ENCODE measurements at regions not wholly inside any gene's neighbourhood (a gene's known extent, or its start where the extent isn't known, plus 50 kb on each side); places are given as distances from the start of the nearest gene placed in this dataset.
"Not testable (repeated sequence)": the region's sequence is repeated elsewhere in the genome, so short reads cannot be mapped to it uniquely, and the experiment has no call there.

- Histone ChIP-seq H3K27me3 (ENCODE audit: control insufficient read depth in 1 of 2, insufficient read depth in 2 of 2, low read length in 2 of 2) (no peaks in the 10 kb centered on the region), H3K79me2 (ENCODE audit: insufficient read depth, low read length) (no peaks in the 10 kb centered on the region), H3K36me3 (replicated peaks in 1 of 2; ENCODE audit: control insufficient read depth in 1 of 2, insufficient read depth in 2 of 2, low read length in 2 of 2) (no peaks in the 10 kb centered on the region), H3K9me3 (ENCODE audit: low read length) (no peaks in the 10 kb centered on the region), H4K20me1 (ENCODE audit: insufficient read depth, low read length) (no peaks in the 10 kb centered on the region), H2AFZ (ENCODE audit: low read length) (no peak overlapping the region), H3K27ac (ENCODE audit: extremely low read length, insufficient read depth, low read length) (no peak overlapping the region), H3K9ac (ENCODE audit: insufficient read depth, low read depth, low read length) (no peak overlapping the region), H3K4me2 (ENCODE audit: low read depth, low read length) (no peak overlapping the region), H3K4me1 (ENCODE audit: insufficient read depth, low read length) (no peaks in the 10 kb centered on the region), H3K4me3 (replicated peaks in 1 of 3; ENCODE audit: insufficient read depth in 1 of 3, low read depth in 2 of 3, low read length in 3 of 3) (no peak overlapping the region)
- ATAC-seq (no peak), FAIRE-seq (no peak), DNase-seq (ENCODE audit: low spot score) (no peak)
- WGBS (ENCODE audit: low lambda C conversion rate) = 86% methylated on average over 3 of the region's 3 CpGs
- TF ChIP-seq ZNF281 (CRISPR knock-in tag; IDR thresholded peaks at IDR 0.05; ENCODE audit: borderline replicate concordance) = no peak
- TF ChIP-seq SMAD3 (CRISPR knock-in tag; IDR thresholded peaks at IDR 0.05) = no peak
- TF ChIP-seq POLR2AphosphoS2 (IDR thresholded peaks at IDR 0.05; ENCODE audit: low read depth, low read length) = no peak
- no peak for TF ChIP-seq KLF12 (CRISPR knock-in tag; IDR thresholded peaks at IDR 0.05; ENCODE audit: borderline replicate concordance)
- TF ChIP-seq BRCA1 (CRISPR knock-in tag; IDR thresholded peaks at IDR 0.05) = no peak
- TF ChIP-seq CBX5 (CRISPR knock-in tag; IDR thresholded peaks at IDR 0.05; ENCODE audit: borderline replicate concordance) = no peak
- no peak for TF ChIP-seq ZNF660 (CRISPR knock-in tag; IDR thresholded peaks at IDR 0.05; ENCODE audit: borderline replicate concordance, low read depth)
- no peak for TF ChIP-seq AGO1 (IDR thresholded peaks at IDR 0.05; ENCODE audit: low read depth, low read length, poor library complexity, severe bottlenecking)
- no peak for TF ChIP-seq TBL1XR1 (IDR thresholded peaks at IDR 0.05; ENCODE audit: borderline replicate concordance, low read length, partially characterized antibody)
- TF ChIP-seq KMT2B (CRISPR knock-in tag; IDR thresholded peaks at IDR 0.05) = no peak
- TF ChIP-seq PRPF4 (IDR thresholded peaks at IDR 0.05; ENCODE audit: low read depth, low read length, poor library complexity, severe bottlenecking) = no peak
- TF ChIP-seq CHCHD3 (CRISPR knock-in tag; IDR thresholded peaks at IDR 0.05) = no peak
- TF ChIP-seq ZBTB1 (CRISPR knock-in tag; IDR thresholded peaks at IDR 0.05; ENCODE audit: borderline replicate concordance) = no peak
- TF ChIP-seq MAFK (conservative IDR thresholded peaks at IDR 0.05 in 1 of 2, IDR thresholded peaks at IDR 0.05 in 1 of 2; ENCODE audit: low read length in 2 of 2) = no peak
- no peak for TF ChIP-seq EEA1 (CRISPR knock-in tag; IDR thresholded peaks at IDR 0.05; ENCODE audit: borderline replicate concordance)
- no peak for TF ChIP-seq GPN1 (CRISPR knock-in tag; IDR thresholded peaks at IDR 0.05; ENCODE audit: borderline replicate concordance)
- no peak for TF ChIP-seq MYNN (CRISPR knock-in tag; IDR thresholded peaks at IDR 0.05; ENCODE audit: low read depth)
- no peak for TF ChIP-seq ZFAT (CRISPR knock-in tag; conservative IDR thresholded peaks at IDR 0.05)
- no peak for TF ChIP-seq RARG (CRISPR knock-in tag; IDR thresholded peaks at IDR 0.05; ENCODE audit: low read depth)
- ChIA-PET POLR2A (no interaction called here), CTCF (ENCODE audit: low intra/inter-chr PET ratio, low total read pairs) (no interaction called here)
- in situ Hi-C loops (cut with HindIII; ENCODE audit: extremely low pct_ligation_motif_present, low pct_unique_long_range_greater_than_20kb) = no loop called here
- BruUV-seq (replicated peaks) = no TSS peak
- intact Hi-C loops (cut with micrococcal nuclease; ENCODE audit: unreplicated experiment) = no loop called here
These were observed 68.0 kb upstream of the PTPRG start for GRCh38 chr3:61493339-61493738.

GRCh38 chr3:61494309-61494708 is 67.1 kb upstream of the PTPRG start:
- POLR2A ChIA-PET; H3K27me3 ChIP-seq (ENCODE audit: control insufficient read depth in 1 of 2, insufficient read depth in 2 of 2, low read length in 2 of 2); H3K9me3 ChIP-seq (ENCODE audit: low read length); H4K20me1 ChIP-seq (ENCODE audit: insufficient read depth, low read length); H2AFZ ChIP-seq (ENCODE audit: low read length); H3K9ac ChIP-seq (ENCODE audit: insufficient read depth, low read depth, low read length); H3K4me2 ChIP-seq (ENCODE audit: low read depth, low read length); H3K4me3 ChIP-seq (replicated peaks in 1 of 3; ENCODE audit: insufficient read depth in 1 of 3, low read depth in 2 of 3, low read length in 3 of 3); H3K27ac ChIP-seq (ENCODE audit: extremely low read length, insufficient read depth, low read length); H3K4me1 ChIP-seq (ENCODE audit: insufficient read depth, low read length); ATAC-seq; intact Hi-C loops (cut with micrococcal nuclease; ENCODE audit: unreplicated experiment); DNase-seq (ENCODE audit: low spot score); CTCF ChIA-PET (ENCODE audit: low intra/inter-chr PET ratio, low total read pairs); H3K79me2 ChIP-seq (ENCODE audit: insufficient read depth, low read length); H3K36me3 ChIP-seq (replicated peaks in 1 of 2; ENCODE audit: control insufficient read depth in 1 of 2, insufficient read depth in 2 of 2, low read length in 2 of 2); FAIRE-seq; in situ Hi-C loops (cut with HindIII; ENCODE audit: extremely low pct_ligation_motif_present, low pct_unique_long_range_greater_than_20kb); BruUV-seq (replicated peaks): not testable (repeated sequence)
- 8% methylated on average over 3 of the region's 3 CpGs for WGBS (ENCODE audit: low lambda C conversion rate)
